Ovary (tissue), 3 donors: ENCODE measurements at regions not wholly inside any gene's neighbourhood (a gene's known extent, or its start where the extent isn't known, plus 50 kb on each side); places are given as distances from the start of the nearest gene placed in this dataset.

ENCODE experiments used
- POLR2A ChIP-seq: fragments of 450-650 bp; IDR thresholded peaks from one replicate; pipeline ENCODE4 v1.6.1; 2017; ENCODE audit warnings: antibody characterized with exemption, mild to moderate bottlenecking, moderate library complexity
- TF ChIP-seq, protein P1 (sequence below), 3 donors: fragments of 450-650 bp in 2 of 3; fragments of 200-600 bp in 1 of 3; IDR thresholded peaks; one replicate each; pipeline versions ENCODE4 v1.5.1 to v1.8.0; 2016 to 2022; ENCODE audit warnings: antibody characterized with exemption in 3 of 3, mild to moderate bottlenecking in 1 of 3
- donor health status: DM: no; HTN: no; CAD: no.

DNA sequence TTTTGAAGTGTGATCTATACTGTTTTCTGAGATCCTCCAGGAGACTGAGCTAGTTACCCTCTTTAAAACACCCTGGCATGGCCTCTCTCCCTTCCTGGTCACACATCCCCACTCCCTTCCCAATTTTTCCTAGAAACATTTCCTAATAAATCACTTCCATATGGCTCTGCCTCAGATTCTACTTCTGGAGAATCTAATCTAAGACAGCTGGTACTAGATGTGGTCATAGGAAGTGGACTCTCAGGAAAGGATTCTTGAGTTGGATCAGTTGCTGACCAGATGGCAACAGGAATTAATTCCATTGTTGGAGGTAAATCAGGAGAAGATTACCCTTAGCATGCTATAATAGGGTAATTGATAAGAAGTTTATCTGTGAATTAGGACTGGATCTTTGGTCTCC lies 310.5 kb downstream of the SATB2 start:
- TF ChIP-seq, protein P1, sequence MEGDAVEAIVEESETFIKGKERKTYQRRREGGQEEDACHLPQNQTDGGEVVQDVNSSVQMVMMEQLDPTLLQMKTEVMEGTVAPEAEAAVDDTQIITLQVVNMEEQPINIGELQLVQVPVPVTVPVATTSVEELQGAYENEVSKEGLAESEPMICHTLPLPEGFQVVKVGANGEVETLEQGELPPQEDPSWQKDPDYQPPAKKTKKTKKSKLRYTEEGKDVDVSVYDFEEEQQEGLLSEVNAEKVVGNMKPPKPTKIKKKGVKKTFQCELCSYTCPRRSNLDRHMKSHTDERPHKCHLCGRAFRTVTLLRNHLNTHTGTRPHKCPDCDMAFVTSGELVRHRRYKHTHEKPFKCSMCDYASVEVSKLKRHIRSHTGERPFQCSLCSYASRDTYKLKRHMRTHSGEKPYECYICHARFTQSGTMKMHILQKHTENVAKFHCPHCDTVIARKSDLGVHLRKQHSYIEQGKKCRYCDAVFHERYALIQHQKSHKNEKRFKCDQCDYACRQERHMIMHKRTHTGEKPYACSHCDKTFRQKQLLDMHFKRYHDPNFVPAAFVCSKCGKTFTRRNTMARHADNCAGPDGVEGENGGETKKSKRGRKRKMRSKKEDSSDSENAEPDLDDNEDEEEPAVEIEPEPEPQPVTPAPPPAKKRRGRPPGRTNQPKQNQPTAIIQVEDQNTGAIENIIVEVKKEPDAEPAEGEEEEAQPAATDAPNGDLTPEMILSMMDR (IDR thresholded peaks at IDR 0.05): no peak
- no peak for TF ChIP-seq POLR2A
